HG03432 (cell line): ENCODE measurements at regions not wholly inside any gene's neighbourhood (a gene's known extent, or its start where the extent isn't known, plus 50 kb on each side); places are given as distances from the start of the nearest gene placed in this dataset.

Experiments used
- ATAC-seq: cut with Tn5 transposase; IDR thresholded peaks from one replicate; pipeline ENCODE4 v1.9.1; 2021; ENCODE audit warnings: mild to moderate bottlenecking, moderate library complexity; ENCODE audit not compliant: unreplicated experiment

GRCh38 chr4:80145739-80146138 is 51.6 kb upstream of the PRDM8 start:
- no peak for ATAC-seq

DNA sequence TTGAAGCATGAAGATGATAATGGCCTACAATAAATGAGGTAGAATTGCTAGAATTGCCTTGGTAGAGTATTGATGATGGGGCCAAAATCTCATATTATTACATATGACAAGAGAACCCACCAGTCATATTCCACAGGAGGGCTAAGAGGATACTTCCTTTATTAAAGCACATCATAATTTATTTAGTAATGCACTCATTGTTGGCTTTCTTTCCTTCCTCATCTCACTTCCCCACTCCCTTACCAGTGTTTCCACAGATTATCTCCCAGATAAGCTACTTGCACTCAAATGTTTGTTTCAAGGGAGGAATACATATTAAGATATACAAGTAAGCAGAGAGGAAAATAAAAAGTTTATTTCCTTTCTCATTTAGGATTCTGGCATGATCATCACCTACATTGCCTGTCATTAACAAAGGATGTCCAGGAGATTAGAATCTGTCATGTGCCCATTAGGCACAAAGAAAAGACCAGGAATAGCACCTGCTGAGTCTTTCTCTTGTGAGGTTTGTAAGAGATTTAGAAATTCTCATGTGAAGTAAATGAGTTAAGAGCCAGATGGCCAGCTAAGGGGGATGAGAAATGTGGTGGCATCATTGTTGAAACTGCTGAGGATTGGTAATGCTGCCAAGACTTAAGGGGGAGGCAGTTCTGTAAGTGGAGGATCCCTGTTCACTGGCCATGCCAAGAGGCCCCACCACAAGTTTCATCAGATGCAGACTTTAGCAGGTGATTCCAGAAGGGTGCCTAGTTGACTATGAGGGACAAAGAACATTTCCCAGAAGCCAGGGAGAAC is 52.4 kb upstream of the PRDM8 start:
- ATAC-seq = no peak

- no peak for ATAC-seq
Measured at GRCh38 chr4:80143307-80143679, 54.0 kb upstream of the PRDM8 start.

- no peak for ATAC-seq
Measured at GRCh38 chr4:80142394-80143306, 54.7 kb upstream of the PRDM8 start.

DNA sequence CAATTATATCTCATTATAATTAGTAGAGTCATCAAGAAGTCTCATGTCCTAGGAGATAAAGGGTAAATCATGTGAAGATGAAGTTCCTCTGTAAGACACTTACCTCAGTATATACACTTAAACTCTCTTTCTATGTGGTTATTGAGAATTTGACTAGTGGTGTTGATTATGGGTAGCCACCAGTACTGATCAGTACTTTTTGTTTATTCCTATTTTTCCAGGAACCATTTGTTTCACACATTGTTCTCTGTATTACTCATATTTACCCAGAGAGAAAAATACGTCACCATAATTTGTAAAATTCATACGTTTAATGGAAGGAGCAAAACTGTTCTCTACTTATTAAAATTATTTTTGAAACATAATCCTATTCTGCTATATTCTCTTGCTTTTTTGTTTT is 55.8 kb upstream of the PRDM8 start:
- no peak for ATAC-seq

- no peak for ATAC-seq
Measured at GRCh38 chr4:80140194-80140593, 57.1 kb upstream of the PRDM8 start.

GRCh38 chr4:80139671-80140070 is 57.6 kb upstream of the PRDM8 start:
- no peak for ATAC-seq

DNA sequence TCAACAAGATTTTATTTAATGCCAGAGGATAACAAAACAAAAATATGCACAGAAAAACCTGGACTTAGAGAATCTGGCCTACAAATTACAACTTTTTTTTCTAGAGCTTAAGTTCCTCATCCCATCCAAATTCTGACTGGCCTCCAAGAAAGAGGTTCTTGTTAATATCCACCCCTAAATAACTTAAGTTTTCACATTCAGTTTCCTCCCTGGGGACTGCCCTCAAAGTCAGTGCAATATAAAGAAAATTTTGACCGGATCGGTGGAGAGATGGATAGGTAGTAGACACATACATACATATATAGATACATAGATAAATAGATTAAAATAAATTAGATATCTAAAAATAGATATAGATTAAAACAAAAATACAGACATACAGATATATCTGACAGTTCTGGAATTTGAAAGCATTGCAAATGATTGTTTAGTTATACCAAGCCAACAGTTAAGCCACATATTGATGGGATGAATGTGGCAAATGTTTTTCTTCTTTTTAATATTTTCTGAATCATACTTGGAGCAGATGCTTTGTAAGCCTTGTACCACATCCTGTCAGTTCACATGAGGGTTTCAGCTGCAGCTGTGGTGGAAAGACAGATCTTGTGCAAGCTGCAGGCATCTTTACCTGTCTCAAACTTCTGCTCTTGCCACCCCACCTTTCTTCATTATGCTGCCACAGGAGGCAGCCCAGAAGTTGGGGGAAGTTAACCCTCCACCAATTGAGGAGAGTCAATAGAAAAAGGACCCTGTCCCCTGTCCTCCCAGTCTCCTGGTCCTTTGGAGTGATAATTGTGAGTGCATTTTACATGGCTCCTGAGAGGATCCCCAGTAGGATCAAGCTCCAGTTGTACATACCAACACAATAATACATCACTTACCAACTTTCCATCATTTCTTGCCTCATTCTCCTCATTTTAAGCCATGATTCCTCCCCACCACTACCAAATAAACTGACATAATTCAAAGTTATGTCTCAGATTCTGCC is 58.5 kb upstream of the PRDM8 start:
- ATAC-seq = peak; percentile 96

DNA sequence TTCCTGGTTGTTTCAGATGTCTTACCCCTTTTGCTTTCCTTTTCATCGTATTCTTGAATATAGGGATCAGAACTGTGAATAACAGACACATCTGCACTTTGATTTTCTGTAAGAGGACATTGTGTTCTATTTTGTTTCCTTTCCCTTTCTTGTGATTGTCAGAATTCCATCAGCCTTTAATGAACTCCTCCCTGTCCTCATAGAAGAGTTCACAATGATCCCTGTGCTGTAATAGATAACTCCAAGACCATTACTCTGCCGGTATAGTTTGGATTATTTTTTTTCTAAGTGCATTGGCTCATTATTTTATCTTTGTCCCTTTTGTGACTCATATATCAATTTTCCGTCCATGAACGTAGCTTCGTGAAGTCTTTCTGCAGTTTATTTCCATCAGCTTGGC is 59.7 kb upstream of the PRDM8 start:
- ATAC-seq = no peak

DNA sequence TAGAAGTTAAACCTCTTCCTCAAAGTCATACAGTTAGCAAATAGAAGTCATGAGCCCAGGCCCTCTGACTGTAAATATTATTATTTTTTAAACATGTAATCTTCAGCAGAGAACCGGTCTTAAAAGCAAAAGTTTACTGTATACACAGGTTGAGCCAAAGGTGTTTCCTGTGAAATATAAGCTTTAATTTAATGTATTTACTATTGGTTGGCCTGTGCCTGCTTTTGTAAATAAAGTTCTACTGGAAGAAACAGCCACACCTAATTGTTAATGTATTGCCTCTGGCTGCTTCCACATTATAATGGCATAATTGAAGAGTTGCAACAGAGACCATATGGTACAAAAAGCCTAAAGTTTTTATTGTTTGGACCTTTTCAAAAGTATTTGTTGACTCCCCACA is 61.0 kb upstream of the PRDM8 start:
- no peak for ATAC-seq

DNA sequence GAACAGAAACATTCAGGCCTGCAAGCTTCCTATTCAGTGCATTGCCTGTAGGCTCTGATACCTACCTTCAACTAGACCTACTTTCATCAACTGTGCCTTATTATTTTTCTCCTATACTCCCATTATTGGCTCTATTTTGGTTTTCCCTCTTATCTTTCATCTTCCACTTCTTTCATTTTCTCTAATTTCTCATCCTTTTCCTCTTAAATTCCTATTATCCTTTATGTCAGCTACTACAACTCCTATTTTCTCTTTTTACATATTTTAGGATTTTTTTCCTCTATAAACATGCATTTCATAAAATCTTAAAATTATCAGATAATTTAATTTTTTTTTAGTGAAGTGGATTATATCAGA is 61.6 kb upstream of the PRDM8 start:
- ATAC-seq = no peak

DNA sequence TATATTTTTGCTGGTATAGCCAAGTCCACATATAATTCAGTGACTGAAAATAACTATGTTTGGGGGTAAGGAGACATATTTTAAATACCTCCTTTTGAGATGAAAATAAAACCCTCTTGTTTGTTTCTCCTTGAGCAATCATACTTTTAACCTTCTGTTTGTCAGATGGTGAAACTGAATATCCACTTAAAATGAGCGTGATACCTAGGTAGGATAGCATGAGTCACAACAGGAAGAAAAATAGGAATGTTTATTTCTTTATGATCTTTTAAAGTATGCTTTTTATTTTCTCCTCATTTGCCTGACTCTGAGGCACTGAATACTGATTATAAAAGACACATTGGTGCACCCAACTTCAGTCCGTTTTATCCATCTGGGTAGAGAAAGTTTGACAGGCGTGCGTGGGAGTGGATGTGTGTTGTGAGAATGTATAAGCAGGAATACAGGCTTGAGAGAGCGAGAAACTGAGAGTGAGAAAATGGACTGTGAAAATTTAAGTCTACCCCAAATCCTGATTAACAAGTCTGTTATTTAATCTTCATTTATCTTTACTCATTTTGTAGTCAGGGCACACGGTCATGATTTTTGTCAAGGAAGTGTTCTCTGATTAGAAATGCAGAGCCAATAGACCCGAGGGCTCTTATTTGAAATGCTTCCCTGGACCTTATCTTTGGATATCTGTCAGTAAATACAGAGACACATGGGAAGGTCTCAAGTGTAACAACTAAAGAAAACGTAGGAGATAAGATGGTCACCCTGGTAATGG is 62.1 kb upstream of the ANTXR2 start:
- no peak for ATAC-seq

- ATAC-seq = no peak
Measured at GRCh38 chr4:80133240-80133783, 60.3 kb upstream of the ANTXR2 start.

DNA sequence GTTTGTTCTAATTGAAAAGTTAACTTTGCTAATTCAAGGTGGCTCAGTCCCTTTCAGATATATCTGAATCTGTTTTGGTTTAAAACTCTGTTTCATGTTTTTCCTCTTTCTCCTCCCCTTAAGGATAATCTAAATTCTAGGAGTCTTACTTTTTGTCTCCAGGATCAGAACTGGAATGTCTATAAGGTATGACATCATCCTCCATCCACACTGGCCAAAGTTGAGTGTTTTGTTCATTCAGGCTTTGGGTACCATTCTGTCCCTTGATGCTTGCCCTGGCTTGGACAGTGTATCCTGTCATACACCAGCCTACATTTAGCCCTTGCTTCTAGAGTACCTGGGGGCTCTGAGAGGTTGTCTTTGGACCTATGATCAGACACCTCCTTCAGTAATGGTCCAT is 56.8 kb upstream of the ANTXR2 start:
- ATAC-seq = no peak

- ATAC-seq = no peak
Measured at GRCh38 chr4:80128941-80129340, 55.9 kb upstream of the ANTXR2 start.

- ATAC-seq = no peak
Measured at GRCh38 chr4:80127870-80128419, 54.9 kb upstream of the ANTXR2 start.

GRCh38 chr4:80126435-80126834 is 53.4 kb upstream of the ANTXR2 start:
- ATAC-seq = no peak

- ATAC-seq = peak; percentile 73
Measured at GRCh38 chr4:80125252-80126177, 52.5 kb upstream of the ANTXR2 start.
